NCI-H226 (cell line): ENCODE measurements at regions not wholly inside any gene's neighbourhood (a gene's known extent, or its start where the extent isn't known, plus 50 kb on each side); places are given as distances from the start of the nearest gene placed in this dataset.
"Not testable (repeated sequence)": the region's sequence is repeated elsewhere in the genome, so short reads cannot be mapped to it uniquely, and the experiment has no call there.

Source experiments
- DNase-seq: peaks from one replicate; pipeline ENCODE4 v3.0.0-alpha.2; 2015

DNA sequence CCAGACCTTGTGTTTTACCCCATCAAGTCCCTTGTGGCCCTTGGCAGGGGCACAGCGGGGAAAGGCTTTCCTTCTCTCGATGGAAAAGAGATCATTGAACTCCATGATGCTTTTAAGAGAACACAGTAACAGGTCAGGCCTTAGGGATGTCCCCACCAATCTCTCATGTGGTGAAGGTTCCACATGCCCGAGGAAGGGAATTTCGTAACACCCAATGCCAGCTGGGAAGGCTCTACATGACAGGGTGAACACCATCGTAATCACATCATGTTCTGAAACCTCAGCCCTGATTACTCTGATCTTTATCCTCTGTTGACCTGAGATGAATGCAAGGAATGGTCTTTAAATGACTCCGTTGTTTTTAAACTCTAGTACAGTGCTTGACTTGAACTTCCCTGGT lies 105.5 kb upstream of the SPAG17 start:
- DNase-seq, result no peak

GRCh38 chr1:118290046-118290445 lies 105.0 kb upstream of the SPAG17 start:
- DNase-seq, result no peak

GRCh38 chr1:118280656-118281055 lies 95.6 kb upstream of the SPAG17 start:
- DNase-seq, result not testable (repeated sequence)

GRCh38 chr1:118275472-118276115 lies 90.6 kb upstream of the SPAG17 start:
- no peak for DNase-seq

DNA sequence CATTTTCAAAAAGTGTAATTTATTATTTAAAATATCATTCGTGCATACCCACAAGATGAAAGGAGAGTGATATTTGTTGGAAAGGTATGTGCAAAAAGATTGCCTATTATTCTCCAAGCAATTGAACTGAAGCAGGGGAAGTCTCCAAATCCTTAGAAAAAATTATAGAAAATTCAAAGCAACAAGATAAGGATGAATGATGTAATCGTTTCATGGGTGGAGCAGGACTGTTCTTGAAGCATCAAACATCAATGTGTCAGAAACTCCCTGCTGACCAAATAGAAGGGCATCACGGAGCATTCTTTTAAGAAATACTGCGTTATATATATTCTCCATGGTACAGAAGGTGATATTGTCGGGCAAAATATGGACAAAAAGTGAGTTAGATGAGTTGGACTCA lies 87.9 kb upstream of the SPAG17 start:
- no peak for DNase-seq

GRCh38 chr1:118271883-118272282 lies 86.9 kb upstream of the SPAG17 start:
- no peak for DNase-seq

DNA sequence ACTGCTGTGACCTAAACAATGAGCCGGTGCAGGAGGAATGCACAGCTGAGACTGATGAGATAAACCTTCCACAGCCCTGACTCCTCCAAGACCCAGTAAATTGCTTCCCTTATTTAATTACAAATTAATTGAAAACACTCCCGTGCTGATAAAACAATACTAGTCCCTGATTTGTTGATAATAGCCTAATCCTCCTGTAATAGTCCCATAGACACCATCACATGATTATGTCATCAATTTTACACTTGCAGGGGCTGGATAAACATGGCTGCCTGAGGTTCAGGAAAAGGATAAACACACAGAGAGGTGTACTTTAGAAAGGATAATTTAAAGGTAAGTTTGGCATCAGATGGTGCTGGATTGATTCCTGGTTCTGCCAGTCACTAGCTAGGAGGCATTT lies 84.6 kb upstream of the SPAG17 start:
- no peak for DNase-seq

DNA sequence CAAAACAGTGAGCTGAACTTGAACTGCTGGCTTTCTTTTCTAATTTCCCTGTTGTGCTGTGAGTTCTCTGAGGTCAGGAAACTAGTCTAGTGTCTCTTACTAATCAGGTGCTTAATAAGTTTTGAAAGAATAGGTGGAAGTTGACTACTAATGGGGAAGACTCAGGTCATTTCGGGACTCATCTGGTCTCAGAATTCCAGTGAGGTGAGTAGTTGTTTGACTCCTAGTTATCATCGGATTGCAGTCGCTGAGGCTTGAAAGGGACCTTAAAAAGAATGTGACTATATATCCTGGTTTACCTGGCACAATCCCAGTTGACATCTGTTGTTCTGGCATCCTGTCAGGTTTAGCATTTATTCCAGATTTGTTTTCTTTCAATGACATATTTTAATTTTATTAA lies 81.4 kb upstream of the SPAG17 start:
- no peak for DNase-seq

DNA sequence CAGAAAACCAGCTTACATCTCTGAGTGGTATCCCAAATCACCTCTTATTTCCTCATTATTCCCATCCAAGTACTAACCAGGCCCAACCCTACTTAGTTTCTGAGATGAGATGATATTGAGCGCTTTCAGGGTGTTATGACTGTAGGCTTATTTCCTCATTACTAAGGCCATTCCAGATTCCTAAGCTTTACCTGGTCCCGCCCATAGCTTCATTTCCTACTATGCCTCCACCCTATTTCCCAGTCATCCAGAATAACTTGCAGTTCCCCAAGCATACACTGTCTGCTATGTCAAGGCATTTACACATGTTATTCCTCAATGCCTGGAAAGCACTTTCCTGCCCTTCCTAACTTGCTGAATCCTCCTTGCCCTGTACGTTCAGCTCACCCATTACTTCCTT lies 79.3 kb upstream of the SPAG17 start:
- no peak for DNase-seq

DNA sequence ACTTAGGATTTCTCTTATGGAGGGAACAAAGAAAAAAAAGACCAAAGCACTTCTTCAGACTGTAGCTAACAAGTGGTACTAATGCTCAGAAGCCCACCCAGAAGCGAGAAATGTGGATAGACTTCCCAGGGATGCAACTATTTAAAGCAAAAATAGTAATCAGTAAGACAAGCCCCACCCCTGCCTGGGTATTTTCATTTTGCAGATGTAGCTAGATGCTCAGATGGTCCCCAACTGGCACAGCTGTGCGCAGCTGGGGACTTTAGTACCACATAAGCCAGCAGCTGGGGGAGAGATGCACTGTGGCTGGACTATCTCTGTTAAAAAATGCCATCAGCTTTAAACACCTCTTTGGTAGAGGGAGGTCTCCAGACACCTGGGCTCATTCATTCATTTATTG lies 77.8 kb upstream of the SPAG17 start:
- no peak for DNase-seq

GRCh38 chr1:118258975-118259374 lies 73.9 kb upstream of the SPAG17 start:
- no peak for DNase-seq

GRCh38 chr1:118257946-118258345 lies 72.9 kb upstream of the SPAG17 start:
- DNase-seq, result no peak

DNA sequence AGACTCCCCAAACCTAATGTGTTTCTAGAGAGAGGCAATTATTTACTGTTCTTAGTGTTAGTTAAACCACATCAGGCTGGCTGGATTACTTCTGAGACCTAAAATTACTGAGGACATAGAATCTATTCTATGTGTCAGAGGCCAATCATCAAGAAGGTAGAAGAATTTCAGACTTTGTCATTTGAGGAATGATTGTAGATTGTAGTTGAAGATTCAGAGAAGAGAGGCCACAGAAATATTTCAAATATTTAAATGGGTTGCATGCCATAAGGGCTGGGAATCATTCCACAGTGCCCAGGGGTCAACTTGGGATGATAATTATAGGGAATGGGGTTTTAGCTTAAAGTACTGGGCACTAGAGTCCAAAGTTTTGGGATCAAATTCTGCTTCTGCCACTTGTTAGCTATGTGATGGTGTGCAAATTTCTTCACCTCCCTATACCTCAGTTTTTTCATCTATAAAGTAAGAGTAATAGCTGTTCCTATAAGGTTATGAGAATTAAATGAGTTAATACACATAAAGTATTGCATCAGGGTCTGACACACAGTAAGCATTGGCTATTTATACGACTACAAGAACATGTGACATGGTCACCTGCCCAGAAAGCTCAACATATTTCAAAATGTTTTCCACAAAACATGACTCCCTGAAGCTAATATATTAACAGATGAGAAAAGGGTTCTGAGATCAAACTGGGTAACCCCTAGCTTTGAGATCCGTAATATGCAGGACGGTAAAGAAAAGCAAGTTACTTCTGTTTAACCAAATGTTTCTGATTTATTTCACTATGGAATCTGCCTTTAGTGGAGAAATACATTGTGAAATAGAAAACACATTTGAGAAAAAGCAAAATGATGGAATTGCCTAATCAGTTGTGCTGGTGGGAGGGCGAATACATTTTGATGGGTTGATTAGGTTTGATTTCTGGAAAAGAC lies 69.7 kb upstream of the SPAG17 start:
- DNase-seq, result no peak

- no peak for DNase-seq
These were observed 69.0 kb upstream of the SPAG17 start for GRCh38 chr1:118254001-118254400.

DNA sequence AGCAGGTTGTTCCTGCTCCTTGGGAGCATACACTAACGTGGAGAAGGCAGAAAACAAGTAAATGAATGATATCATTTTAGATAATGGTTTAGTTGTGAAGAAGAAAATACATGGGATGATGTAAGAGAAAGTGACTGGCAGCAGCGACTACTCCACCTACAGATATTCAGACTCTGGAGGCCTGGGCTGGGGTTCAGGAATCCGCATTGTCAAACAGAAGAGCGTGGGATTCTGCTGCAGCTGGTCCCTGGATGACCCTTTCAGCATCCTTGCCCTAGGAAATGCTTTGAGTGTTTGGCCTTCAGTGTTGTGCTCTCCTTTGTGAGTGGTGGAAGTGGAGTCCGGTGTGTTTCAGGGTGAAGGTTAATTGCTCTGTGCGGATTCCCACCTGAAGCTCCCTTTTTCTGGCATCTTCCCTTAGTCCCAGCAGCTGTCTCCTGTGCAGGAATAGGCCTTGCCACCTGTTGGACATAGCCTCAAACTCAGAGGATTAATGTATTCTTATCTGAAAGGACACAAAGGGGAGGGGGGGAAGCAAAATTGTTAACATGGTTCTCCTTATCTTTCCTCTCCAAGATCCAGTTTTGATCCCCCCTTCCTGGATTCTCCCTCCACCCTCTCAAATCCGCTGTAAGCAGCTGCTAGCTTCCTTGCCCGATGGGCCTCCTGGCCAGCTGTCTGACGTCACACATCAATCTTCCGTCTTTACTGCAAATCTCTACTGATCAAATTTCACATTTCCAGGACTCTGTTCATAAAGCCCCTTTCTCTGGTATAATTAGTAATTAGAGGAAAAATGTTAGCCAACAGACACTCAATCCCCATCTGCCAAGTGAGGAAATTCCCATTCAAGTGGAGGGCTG lies 68.3 kb upstream of the SPAG17 start:
- DNase-seq, result no peak

DNA sequence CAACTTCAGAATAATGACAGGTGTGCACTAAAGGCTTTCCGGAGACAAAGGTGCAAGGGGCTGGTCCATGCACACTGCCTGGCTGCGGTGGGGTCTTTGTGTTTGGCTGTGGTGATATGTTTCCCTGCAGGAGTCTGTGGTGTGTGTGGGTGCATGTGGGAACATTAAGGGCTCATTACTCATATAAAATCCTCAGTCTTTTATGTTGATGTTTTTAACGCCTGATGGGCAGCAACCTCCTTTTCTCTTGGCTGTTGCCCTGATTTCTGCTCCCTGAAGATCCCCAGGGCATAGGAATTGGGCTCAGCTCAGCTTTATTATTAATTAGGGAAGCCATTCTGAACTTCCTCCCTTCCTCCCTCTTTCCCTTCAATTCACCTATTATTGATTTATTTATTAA lies 67.6 kb upstream of the SPAG17 start:
- no peak for DNase-seq

DNA sequence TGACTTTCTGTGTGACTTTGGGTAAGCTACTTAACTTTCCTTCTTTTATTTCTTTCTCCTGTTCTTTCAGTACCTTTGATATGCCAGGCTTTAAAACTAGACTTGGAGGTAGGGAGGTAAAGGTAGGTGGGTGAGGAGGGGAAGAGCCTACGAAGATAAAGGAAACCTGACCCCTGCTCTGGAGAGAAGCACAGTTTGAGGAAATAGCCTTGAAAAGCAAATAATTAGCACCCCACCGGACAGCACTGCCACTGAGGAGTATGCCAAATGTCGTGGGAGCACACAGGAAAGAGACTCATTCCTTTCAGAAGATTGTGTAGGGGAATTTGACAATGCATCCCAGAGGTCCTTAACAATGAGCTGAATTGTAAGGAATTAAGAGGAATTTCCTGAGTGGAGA lies 65.2 kb upstream of the SPAG17 start:
- no peak for DNase-seq

DNA sequence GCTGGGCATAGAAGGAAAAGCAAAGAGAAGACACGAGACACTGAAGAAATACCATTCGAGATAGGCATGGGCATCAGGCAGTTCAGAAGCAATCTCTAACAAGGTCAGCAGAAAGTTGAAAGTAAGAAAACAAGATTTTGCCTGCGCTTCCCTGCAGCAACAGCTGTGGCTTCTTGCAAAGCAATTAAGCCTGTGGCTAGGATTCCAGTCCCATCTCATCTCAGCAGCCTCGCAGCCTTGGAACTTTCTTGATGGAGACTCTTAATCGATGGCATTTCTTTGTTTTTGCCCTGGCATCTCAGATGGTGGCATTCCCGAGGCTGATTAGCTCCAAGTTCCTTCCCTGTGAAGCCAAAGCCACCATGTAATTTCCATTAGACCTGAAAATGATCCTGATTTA lies 64.6 kb upstream of the SPAG17 start:
- DNase-seq, result no peak

GRCh38 chr1:118247593-118247992 lies 62.6 kb upstream of the SPAG17 start:
- DNase-seq, result peak; percentile 9

DNA sequence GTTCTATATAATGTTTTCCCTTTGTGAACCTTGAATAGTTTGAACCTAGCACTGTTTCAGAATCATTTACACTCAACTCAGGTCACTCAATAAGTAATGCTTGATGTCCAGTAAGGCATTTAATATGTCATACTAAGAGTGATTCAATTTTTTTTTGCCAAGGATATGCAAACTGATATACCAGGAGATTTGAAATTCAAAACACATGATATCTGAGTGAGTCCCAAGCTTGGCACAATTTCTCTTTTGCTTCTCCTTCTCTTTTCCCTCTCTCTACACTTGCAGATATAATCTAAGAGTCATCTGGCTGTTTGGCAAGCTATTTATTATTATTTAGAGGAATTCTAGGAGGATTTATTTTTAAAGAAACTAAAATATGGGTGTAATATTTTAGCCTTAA lies 61.6 kb upstream of the SPAG17 start:
- no peak for DNase-seq

- DNase-seq, result no peak
These were observed 59.2 kb upstream of the SPAG17 start for GRCh38 chr1:118244194-118244593.

- no peak for DNase-seq
These were observed 58.2 kb upstream of the SPAG17 start for GRCh38 chr1:118243269-118243668.
